HuH-7 (cell line): ENCODE measurements at regions not wholly inside any gene's neighbourhood (a gene's known extent, or its start where the extent isn't known, plus 50 kb on each side); places are given as distances from the start of the nearest gene placed in this dataset.

ENCODE experiments used
- DNase-seq: peaks from one replicate; pipeline ENCODE4 v3.0.0; 2011; ENCODE audit warnings: low spot score

DNA sequence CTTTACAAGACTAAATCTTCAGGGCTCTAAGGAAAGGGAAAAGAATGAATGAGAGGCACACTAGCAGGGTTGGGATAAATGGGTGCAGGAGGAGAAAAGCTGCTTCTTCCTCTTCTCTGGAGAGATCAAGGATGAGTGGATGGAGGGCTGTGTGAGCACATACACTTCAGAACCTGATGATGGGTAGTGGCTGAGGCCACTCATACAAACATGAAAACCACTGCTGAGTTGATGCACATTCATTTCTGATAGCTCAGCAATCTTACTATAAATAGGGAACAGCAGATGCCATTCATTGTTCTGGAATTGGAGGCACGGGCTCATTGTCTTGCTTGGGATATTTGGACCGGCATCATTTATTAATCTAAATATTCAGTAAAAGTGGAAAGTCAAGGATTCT is 152.4 kb upstream of the KCTD1 start:
- DNase-seq: no peak

DNA sequence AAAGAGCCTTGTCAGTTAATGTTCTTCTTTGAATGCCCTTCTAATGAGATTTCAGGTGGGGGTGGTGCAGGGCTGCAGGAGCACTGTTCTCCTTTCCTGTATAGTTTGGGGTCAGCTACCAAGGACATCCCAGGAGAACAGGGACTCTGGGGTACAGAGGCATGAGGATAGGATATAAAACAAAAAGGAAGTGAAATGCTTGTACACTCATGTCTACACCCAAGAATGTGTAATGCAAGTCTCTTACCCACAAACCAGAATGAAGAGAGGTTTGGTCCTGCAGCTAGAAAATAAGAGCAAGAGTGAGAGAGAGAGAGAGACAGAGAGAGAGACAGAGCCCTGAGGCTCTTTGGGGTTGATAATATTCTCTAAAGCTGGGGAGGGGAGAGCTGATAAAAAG is 151.8 kb upstream of the KCTD1 start:
- DNase-seq: no peak

DNA sequence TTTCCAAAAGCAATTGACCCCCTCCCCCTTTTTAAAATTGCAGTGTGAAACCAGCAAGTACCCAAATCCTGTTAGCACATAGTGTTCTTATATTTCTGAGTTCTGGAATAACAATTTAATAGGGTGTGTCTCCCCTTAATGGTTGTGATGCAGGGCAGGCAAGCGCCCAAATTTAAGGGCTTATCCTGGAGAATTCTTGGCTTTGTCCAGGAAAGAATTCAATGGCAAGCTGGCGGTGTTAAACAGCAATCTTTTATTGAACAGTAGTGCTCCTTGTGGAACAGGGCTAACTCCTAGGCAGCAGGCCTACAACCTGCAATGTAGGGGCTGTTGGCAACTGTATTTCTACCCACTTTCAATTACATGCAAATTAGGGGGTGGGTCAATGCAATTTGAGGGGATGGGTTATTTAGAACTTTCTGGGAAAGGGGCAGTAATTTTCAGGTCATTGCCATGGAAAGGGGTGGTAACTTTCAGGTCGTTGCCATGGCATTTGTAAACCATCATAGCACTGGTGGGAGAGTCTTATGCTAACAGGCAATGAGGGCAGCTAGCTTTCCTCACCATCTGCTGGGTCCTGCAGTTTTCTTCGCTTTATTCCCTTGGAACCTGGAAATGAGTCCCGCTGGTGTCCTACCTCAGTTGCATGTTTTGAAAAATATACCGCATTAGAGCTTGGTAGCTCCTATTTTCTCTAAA is 149.0 kb upstream of the KCTD1 start:
- no peak for DNase-seq

DNA sequence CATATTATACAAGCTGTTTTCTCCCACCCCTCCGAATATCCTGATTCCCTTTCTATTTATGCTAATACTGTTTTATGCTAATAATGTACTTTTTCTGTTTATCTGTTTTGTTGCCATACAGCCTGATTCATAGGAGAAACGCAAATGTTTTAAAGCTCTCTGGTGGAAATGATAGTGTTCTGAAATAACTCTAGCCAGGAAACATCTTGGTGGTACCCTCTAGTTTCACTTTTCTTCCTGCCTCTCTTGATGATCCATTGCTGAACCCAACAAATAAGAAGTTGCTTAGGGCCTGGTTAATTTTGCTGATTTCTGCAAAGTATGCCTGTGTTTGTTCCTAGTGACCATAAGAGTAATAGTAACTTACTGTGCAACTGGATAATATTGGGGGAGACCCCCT is 148.4 kb upstream of the KCTD1 start:
- no peak for DNase-seq

DNA sequence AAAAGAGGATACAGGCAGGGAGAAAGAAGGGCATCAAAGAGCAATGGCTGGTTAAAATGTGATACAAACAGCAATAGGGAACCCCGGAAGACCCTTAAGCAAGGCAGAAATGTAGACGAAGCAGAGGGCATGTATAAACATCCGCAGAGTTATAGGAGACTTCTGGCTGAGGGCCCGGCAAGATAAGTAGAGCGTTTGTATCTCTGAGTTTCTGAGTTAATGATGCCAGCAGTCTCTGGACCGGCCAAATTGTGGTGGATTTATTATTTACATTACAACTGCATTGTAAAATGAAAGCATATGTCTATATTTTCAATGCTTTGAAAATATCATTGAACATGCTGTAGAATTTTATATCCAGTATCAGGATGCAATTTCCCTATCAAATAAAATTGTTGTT is 148.0 kb upstream of the KCTD1 start:
- no peak for DNase-seq

DNA sequence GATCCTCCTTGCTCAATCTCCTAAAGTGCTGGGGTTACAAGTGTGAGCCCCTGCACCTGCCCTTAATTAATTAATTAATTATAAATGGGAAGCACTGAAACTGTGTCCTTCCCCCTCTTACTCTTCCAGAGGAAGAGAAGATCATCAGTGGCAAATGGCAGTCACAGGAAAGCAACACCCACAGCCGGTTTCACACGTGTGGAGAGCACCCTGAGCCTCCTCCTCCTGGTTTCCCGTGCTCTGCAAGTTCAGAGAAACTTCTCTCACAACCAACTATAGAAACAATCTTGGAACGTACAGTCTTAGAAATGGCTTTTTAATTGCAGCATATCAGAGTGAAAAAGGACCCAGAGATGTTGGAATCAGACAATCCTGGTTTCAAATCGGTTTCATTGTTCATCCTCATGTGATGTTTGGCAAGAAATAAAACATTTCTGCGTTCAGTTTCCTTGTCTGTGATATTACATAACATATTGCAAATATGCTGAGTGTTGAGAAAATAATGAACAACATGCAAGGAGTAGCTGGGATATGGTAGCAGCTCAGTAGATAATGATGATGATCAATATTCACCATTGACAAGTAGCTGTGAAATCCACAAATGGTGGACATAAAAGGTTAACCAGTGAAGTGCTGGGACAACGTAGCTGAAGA is 141.0 kb upstream of the KCTD1 start:
- no peak for DNase-seq

DNA sequence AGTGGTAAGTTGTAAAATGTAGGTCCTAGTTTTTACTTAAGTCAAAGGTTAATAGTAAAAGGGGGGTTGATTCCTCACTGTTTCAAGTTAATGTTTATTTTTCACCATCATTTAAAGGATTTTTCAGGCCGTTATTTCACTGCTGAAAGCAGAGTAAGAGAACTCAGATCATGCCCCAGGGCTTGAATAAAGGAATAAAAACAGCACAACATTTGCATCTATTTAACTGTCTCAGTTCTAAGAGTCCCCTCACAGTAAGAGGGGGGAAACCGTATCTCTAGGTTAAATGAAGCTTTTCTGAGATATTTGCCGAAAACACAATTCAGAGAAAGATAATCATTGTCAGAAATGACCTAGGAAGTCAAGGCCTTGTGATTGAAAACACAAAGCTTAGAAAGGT is 138.2 kb upstream of the KCTD1 start:
- no peak for DNase-seq

DNA sequence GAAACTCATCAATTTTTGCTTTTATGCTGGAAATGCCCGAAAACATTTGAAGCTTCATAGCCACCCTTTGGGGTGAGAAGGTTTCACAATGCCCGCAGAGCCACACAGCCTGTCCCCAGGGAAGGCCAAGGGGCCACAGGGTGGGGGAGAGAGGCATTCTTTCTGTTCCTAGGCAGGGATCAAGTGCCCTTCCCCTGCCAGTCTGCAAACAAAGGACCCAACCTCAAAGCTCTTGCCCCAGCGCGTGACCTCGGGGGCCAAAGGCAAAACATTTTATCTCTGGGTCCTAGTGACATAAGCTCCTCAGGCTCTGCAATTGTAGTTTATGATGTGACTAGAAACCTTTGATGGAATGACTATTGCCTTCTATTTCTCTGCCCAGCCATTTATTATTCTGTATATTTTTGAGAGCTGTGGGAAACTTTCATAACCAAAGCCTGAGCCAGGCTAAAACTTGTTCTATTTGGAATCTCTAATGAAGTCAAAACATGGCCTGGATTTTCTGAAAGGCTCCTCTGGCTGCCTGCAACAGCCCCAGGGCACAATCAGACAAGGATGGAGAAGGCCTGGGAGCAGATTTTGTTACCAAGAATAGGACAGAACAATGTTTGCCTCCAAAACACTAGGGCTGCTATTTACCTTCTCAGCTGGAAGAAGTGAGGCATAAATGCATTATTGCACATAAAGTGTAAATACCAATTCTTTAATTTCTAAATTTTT is 137.2 kb upstream of the KCTD1 start:
- no peak for DNase-seq

DNA sequence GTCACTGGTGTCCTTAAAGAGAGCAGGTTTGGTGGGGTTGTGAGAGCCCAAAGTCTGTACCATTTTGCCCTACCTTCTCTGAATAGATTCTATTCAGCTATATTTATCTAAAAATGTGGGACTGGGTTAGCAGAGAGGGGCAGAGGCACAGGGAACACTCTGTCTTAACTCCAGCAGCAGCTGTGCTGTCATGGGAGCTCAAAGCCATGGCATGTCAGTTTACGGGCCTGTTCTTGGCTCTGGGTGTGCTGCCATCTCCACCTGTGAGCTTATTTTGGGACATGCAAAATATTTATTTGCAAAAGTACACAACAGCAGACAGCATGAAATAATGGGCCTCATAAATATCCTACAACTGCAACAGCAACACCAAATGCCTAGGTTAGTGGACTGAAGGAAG is 129.6 kb upstream of the KCTD1 start:
- no peak for DNase-seq

DNA sequence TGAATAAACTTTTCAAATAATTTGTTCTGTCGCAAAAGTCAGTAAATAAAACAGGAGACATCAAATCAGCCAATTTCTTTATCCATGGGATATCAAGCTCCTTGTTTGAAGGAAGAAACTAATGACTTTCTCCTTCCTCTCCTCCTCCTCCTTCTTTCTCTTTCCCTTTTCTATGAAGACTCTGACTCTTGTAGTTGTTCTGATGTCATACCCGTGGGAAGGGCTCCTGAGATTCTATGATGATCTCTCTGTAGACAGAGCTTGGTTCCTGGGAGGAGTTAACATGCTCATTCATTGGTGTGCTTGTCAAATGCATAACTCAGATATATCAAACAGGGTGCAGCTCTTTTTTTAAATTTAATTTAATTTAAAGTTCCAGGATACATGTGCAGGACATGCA is 118.7 kb upstream of the KCTD1 start:
- DNase-seq: no peak

DNA sequence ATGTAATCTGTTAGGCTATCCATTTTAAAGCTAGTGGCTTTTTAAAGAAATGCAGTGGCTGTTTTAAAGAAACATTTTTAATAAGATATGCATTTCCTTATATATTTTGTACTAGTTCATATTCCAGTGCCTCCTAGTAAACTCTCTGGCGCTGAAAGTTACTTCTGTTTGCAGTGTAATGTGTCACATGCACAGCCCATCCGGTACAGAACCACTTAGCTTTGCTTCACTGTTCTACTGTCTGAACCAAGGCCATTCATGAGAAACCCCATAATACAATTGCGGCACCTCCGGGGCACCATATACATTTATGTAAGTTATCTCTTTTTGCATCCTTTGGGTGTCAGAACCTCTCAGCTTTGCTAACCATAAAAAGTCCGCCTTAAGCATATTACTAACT is 114.6 kb upstream of the KCTD1 start:
- no peak for DNase-seq

DNA sequence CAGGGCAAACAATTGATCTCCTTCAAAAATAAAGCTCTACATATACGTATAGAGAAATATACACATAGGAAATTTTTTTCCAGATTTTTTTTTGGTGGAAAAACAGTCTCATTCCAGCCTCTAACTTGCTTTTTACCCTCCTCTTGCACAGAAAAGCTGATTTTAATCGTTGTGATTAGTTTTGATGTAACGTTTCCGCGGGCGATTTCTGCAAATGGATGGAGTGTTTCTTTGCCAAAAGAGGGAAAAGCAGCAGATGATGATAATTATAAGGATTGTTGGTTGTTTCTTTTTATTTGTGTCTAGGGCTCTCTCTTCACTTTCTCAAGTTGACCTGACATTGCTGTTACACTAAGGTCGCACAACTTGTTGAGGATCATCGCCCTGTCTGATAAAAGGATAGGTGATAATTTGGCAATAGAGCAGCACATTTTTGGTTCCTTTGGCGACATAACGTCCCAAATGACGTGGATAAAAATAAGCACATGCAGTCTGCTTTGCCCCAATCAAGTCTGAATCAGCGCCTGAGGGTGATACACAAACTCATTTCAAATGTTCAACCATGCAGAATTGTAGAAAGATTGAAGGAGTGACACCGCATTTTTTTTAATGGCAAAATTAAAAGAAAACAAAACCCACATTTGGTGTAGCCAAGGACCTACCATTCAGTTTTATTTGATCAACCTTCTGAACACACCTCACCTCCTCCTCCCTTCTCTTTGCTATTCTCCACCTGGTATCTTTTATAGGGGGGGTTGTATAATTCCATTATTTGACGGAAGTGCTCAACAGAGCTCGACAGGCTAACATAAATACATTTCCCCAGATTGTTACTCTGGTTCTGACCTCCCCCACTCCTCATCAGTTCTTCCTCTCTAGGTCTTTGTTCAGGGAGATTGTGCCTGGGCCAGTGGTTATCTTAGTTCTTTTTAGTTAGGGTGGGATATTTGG is 109.6 kb upstream of the KCTD1 start:
- no peak for DNase-seq

DNA sequence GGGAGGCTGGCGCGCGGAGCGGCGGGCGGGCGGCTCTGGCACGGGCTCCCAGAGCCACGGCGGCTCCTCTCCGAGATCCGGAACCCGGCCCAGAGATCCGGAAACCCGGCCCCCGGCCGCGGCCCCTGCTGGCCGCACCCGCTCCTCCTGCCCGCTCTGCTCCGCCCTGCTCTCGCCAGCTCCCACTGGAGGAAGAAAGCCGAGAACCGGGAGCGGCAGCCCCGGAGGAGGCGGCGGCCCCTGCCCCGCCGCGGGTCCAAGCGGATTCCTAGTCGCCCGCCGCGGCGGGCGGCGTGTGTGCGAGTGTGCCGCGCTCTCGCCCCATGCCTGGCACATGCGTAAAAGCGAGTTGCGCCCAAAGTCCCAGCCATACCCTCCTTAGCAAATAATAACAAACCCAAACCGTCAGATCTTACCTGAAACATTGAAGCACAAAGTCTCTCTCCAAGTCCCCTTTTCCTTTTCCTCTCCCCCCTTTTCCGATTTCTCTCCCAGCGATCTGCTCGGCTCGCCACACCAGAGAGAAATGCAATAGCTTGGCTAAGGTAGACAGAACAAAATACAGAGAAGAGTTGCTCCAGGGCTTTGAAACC is 108.7 kb upstream of the KCTD1 start:
- peak; percentile 47 for DNase-seq

DNA sequence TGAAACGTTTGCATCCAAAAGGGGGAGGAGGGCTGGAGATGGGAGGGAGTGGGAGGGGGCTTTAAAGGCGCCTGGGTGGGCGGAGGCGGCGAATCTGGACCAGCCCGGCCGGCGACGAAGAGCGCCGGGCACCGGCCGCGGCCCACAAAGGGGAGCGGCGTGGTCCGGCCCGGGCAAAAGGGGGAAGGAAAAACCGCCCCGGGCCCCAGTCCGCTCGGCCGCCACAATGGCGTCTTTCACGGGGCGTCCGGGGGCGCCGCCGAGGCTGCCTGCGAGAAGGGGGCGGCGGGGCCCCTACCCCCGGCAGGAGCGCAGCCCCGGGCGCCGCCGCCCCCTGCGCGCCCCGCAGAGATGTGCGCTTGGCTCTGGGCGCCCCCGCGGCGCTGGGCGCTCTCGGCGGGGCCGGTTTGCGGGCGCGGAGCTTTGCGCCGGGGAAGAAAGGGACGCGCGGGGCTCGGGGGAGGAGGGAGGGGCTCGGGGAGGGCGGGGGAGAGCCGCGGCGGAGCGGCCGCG is 108.1 kb upstream of the KCTD1 start:
- no peak for DNase-seq

DNA sequence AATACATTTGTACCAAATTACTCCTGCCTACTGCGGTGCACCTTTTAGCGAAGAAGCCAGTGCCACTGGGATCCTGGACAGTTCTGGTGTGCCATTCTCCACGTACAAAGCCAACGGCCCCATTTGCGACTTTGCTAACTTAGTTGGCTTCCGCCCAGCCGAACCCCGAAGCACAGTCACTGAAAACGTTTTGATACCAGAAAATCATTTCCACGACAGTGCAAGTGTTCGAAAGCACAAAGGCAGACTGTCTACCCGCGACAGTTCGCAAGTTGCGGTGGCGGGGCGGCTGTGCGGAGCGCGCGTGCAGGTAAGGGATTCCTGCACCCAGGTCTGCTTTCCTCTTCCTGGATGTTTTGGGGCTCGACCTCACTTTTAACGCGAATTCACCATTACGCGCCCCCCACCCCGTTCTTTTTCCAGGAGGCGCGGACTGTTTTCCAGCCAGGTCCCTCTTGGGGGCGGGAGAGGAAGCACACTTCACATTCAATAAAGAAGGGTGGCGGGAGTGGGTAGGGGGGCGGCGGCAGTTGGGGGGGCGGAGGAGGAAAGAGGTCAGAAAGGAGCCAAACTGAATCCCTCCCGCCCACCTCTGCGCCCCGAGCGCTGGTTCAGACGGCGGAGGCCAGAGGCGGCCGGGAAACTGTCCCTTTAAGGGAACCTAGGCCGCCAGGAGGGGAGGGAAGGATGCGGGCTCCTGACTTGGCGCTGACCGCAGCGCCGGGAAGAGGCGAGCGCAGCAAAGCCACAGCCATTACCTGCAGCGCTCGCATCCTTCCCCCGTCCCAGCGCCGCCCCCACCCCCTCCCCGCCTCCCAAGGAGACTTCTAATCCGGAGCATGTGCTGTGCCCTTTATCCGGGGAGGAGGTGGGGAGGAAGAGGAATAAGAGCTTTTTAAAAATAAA is 107.4 kb upstream of the KCTD1 start:
- DNase-seq: peak; percentile 40

DNA sequence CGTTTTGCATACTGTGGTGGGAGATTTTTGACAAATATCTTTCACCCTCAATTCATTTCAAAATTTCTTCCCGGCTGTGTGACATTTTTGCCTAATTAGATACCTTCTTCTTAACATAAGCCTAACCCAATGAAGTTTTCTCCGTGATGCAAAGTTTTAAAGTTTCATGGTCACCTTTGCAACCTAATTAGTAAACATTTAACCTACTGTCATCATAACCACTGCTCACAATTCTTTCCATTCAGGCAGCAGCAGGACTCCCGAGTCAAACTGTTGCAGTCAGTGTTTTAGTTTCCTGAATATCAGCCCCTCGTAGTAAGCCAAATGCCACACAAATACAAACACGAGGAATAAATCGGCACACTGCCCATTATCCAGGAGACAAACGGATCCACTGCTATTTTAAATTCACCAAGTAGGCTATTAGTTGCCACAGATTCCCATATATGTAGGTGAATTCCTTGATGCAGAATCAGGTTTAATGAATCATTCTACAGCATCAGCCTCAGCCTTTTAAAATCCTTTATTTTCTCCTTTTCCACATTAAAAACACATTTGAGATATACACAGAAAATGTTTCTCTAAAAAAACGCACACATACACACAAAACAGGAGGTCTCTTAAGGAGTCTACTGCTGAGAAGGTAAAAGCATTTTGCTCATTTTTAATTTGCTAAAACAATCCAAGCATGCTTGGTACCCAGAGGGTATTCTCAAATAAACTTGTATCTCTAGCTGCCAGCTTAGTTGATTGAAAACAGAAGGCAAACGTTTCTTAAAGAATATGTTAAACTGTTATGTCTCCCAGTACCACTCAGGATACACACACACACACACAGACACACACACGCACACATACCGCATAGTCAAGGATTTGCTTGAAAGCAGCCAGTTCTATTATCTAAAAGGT is 106.5 kb upstream of the KCTD1 start:
- DNase-seq: no peak

DNA sequence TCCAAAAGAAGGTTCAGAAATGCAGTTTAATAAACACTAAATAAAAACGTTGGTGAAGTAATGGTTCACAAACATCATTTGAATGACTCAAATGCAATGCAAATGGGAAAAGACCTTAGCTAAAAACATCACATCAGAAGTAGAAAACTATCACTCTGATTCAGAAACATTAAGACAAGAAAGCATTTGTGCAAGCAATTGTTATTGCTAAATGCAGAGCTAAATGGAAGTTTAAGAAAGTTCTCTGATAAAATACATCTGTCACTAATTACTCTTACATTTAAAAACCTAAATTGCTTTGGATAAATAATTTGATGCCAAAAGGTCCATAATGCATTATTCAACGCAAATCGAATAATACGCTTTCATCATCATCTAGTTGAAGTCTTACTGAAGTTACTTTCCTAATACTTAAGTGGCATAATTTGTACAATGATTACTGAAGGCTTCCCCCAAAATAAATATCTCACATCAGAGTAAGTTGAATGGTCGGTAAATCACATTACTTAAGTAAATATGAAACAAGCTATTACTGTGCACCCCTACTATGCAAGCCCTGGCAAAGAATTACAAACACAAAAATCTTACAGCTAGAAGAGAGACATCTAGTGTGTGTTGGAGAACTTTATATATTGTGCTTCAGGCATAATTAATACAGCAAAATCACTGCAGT is 105.7 kb upstream of the KCTD1 start:
- no peak for DNase-seq

DNA sequence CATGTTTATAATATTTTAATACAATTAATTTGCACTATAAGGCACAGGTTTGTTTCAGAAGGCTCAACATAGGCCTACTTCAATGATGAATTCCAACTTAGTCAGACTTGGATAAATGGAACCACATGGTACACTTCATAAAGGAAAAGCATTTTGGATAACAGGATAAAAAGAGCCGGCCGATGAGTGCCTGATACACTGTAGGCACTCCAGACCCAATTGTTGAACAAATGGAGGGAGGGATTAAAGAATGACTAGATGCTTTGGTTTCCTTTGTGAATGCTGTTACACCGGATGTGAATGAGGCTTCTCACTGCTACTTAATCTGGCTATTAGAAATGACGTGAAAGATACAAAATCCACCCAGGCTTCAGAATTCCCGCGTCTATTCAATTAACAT is 104.1 kb upstream of the KCTD1 start:
- DNase-seq: no peak
